Lung (tissue), 11 donors: ENCODE measurements at regions not wholly inside any gene's neighbourhood (a gene's known extent, or its start where the extent isn't known, plus 50 kb on each side); places are given as distances from the start of the nearest gene placed in this dataset.
"Not testable (repeated sequence)": the region's sequence is repeated elsewhere in the genome, so short reads cannot be mapped to it uniquely, and the experiment has no call there.

ENCODE experiments used
- ATAC-seq: fragments of 200-7000 bp; cut with Tn5 transposase; one replicate; pipeline ENCODE4 v1.9.1; 2020; ENCODE audit warnings: moderate number of reproducible peaks; ENCODE audit not compliant: insufficient read depth, low FRiP score
- DNase-seq, 3 donors: peaks; one replicate each; pipeline ENCODE4 v3.0.0-alpha.2; 2013 to 2017
- H3K27ac ChIP-seq, 2 donors: one replicate each; pipeline ENCODE4 v1.5.1; 2013; ENCODE audit warnings: mild to moderate bottlenecking in 2 of 2, moderate library complexity in 2 of 2, control low read depth in 1 of 2, inconsistent platforms in 1 of 2, low read depth in 1 of 2, low read length in 1 of 2
- H3K27me3 ChIP-seq, 3 donors: one replicate each; pipeline ENCODE4 v1.5.1; 2013; ENCODE audit warnings: low read length in 2 of 3; ENCODE audit not compliant: control insufficient read depth in 3 of 3, insufficient read depth in 3 of 3
- H3K36me3 ChIP-seq, 4 donors: one replicate each; pipeline ENCODE4 v1.5.1; 2013; ENCODE audit warnings: low read length in 4 of 4, mild to moderate bottlenecking in 1 of 4, moderate library complexity in 1 of 4; ENCODE audit not compliant: control insufficient read depth in 4 of 4, insufficient read depth in 4 of 4
- H3K4me1 ChIP-seq, 5 donors: one replicate each; pipeline ENCODE4 v1.5.1; 2013; ENCODE audit warnings: low read length in 5 of 5, mild to moderate bottlenecking in 2 of 5, moderate library complexity in 1 of 5; ENCODE audit not compliant: control insufficient read depth in 5 of 5, insufficient read depth in 5 of 5
- H3K4me3 ChIP-seq: one replicate; pipeline ENCODE4 v1.5.1; 2013; ENCODE audit warnings: mild to moderate bottlenecking, control low read depth, moderate library complexity
- H3K9ac ChIP-seq, 2 donors: one replicate each; pipeline ENCODE4 v1.5.1; 2013; ENCODE audit warnings: low read length in 2 of 2, control low read depth in 1 of 2; ENCODE audit not compliant: insufficient read depth in 1 of 2
- H3K9me3 ChIP-seq, 4 donors: one replicate each; pipeline ENCODE4 v1.5.1; 2013; ENCODE audit warnings: low read length in 3 of 4, mild to moderate bottlenecking in 1 of 4, moderate library complexity in 1 of 4; ENCODE audit not compliant: control insufficient read depth in 4 of 4, insufficient read depth in 3 of 4
- WGBS, 2 donors: extraction: QIAGEN DNeasy Blood & Tissue Kit; methylation state at CpG; one replicate each; pipeline ENCODE4 v1.1.7; 2013; 5-methylcytosine and 5-hydroxymethylcytosine counted together
- TF ChIP-seq, protein P1 (sequence below): IDR thresholded peaks from 2 replicates; pipeline ENCODE4 v1.5.1; 2012; ENCODE audit warnings: mild to moderate bottlenecking; ENCODE audit errors: control extremely low read depth, extremely low read depth
- donor health status: control.
- donor health status: control.
- donor health status: Bipolar disorder and iron deficiency.
- donor health status: healthy.
- donor health status: DM: yes; HTN: yes; CAD: no.

DNA sequence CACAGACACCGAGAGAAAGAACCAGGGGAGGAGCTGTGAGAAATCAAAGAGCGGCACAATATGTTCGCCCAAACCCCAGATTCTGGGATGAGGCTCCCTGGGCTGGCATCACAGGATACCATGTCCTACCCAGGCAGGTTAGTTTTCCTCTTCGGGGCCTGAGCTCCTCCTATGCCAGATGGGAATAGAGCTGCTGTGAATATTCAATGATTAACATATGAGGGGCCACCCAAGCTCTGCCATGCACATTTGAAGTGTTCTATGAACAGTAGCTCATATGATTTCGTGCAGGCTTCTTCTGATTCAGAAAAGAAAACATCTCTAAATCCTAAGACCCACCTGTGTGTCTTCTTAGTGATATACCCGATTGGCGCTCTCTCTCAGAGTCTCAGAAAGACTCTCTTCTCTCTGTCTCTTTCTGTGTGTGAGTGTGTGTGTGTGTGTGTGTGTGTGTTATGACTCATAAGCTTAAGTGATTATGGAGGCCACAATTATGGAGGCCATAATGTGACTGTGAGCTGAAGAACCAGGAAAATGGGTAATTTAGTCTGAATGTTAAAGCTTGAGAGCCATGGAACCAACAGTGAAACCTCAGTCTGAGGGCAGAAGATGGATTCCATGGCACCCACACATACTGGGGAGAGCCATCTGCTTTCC, 220.5 kb downstream of the KLF6 start:
- no peak overlapping the region for H3K9ac ChIP-seq

GRCh38 chr10:3563298-3563697, 221.7 kb downstream of the KLF6 start:
- Histone ChIP-seq H3K36me3 (no peaks in the 10 kb centered on the region), H3K4me3 (no peak overlapping the region), H3K27ac (no peak overlapping the region), H3K9me3 (peaks cover 0 to 6% (median 2%) of the 10 kb centered on the region in 4 donors), H3K4me1 (no peaks in the 10 kb centered on the region), H3K27me3 (no peaks in the 10 kb centered on the region), H3K9ac (no peak overlapping the region)
- DNase-seq (no peak), ATAC-seq (no peak)
- 87 to 90% methylated on average over 3 of the region's 3 CpGs for WGBS, 2 donors
- TF ChIP-seq, protein P1, sequence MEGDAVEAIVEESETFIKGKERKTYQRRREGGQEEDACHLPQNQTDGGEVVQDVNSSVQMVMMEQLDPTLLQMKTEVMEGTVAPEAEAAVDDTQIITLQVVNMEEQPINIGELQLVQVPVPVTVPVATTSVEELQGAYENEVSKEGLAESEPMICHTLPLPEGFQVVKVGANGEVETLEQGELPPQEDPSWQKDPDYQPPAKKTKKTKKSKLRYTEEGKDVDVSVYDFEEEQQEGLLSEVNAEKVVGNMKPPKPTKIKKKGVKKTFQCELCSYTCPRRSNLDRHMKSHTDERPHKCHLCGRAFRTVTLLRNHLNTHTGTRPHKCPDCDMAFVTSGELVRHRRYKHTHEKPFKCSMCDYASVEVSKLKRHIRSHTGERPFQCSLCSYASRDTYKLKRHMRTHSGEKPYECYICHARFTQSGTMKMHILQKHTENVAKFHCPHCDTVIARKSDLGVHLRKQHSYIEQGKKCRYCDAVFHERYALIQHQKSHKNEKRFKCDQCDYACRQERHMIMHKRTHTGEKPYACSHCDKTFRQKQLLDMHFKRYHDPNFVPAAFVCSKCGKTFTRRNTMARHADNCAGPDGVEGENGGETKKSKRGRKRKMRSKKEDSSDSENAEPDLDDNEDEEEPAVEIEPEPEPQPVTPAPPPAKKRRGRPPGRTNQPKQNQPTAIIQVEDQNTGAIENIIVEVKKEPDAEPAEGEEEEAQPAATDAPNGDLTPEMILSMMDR = no peak

More for the DNA sequence above, 220.5 kb downstream of the KLF6 start:
- no peaks in the 10 kb centered on the region for H3K4me1 ChIP-seq
- TF ChIP-seq, protein P1 = no peak
- ATAC-seq (no peak), DNase-seq (no peak)
- no peaks in the 10 kb centered on the region for H3K36me3 ChIP-seq
- H3K9me3 ChIP-seq = peaks cover 0 to 6% (median 2%) of the 10 kb centered on the region in 4 donors
- no peak overlapping the region for H3K4me3 ChIP-seq
- H3K27ac ChIP-seq = no peak overlapping the region
- no peaks in the 10 kb centered on the region for H3K27me3 ChIP-seq
- 93 to 95% methylated on average over 7 of the region's 7 CpGs for WGBS, 2 donors

GRCh38 chr10:3560628-3561027, 224.4 kb downstream of the KLF6 start:
- 84 to 89% methylated on average over 2 of the region's 3 CpGs for WGBS, 2 donors
- H3K36me3 ChIP-seq, H3K9ac ChIP-seq, H3K27ac ChIP-seq, ATAC-seq, H3K4me1 ChIP-seq, H3K27me3 ChIP-seq, DNase-seq, H3K4me3 ChIP-seq, H3K9me3 ChIP-seq: not testable (repeated sequence)

- H3K27me3 ChIP-seq = no peaks in the 10 kb centered on the region
- WGBS, 2 donors = 95 to 97% methylated on average over 3 of the region's 3 CpGs
- H3K36me3 ChIP-seq = no peaks in the 10 kb centered on the region
- TF ChIP-seq, protein P1 = no peak
- no peaks in the 10 kb centered on the region for H3K9me3 ChIP-seq
- ATAC-seq (no peak), DNase-seq (no peak)
- H3K4me3 ChIP-seq = no peak overlapping the region
- no peaks in the 10 kb centered on the region for H3K4me1 ChIP-seq
- H3K27ac ChIP-seq = no peak overlapping the region
- no peak overlapping the region for H3K9ac ChIP-seq
Measured at GRCh38 chr10:3559527-3559926, 225.5 kb downstream of the KLF6 start.
